HG03064 (cell line): ENCODE measurements at regions not wholly inside any gene's neighbourhood (a gene's known extent, or its start where the extent isn't known, plus 50 kb on each side); places are given as distances from the start of the nearest gene placed in this dataset.

Source experiments
- ATAC-seq: cut with Tn5 transposase; IDR thresholded peaks from one replicate; pipeline ENCODE4 v1.9.1; 2021; ENCODE audit warnings: low read depth; ENCODE audit not compliant: unreplicated experiment

- ATAC-seq = no peak
Measured at GRCh38 chr14:98997526-98998205, 274.3 kb downstream of the BCL11B start.

GRCh38 chr14:98999345-98999744 lies 272.7 kb downstream of the BCL11B start:
- ATAC-seq = no peak

GRCh38 chr14:98999901-99000300 lies 272.1 kb downstream of the BCL11B start:
- ATAC-seq = no peak

- ATAC-seq = no peak
Measured at GRCh38 chr14:99001241-99001640, 270.8 kb downstream of the BCL11B start.

- ATAC-seq = no peak
Measured at GRCh38 chr14:99003646-99004045, 268.4 kb downstream of the BCL11B start.

- no peak for ATAC-seq
Measured at GRCh38 chr14:99004112-99004511, 267.9 kb downstream of the BCL11B start.

GRCh38 chr14:99006276-99006675 lies 265.7 kb downstream of the BCL11B start:
- no peak for ATAC-seq

GRCh38 chr14:99007795-99008194 lies 264.2 kb downstream of the BCL11B start:
- no peak for ATAC-seq

- no peak for ATAC-seq
Measured at GRCh38 chr14:99009871-99010270, 262.1 kb downstream of the BCL11B start.

- no peak for ATAC-seq
Measured at GRCh38 chr14:99011385-99011784, 260.6 kb downstream of the BCL11B start.

GRCh38 chr14:99012703-99013102 lies 259.3 kb downstream of the BCL11B start:
- no peak for ATAC-seq

GRCh38 chr14:99015833-99016232 lies 256.2 kb downstream of the BCL11B start:
- no peak for ATAC-seq

GRCh38 chr14:99023371-99023770 lies 248.6 kb downstream of the BCL11B start:
- ATAC-seq = no peak

- no peak for ATAC-seq
Measured at GRCh38 chr14:99024926-99025325, 247.1 kb downstream of the BCL11B start.

- no peak for ATAC-seq
Measured at GRCh38 chr14:99025418-99025817, 246.6 kb downstream of the BCL11B start.

- ATAC-seq = no peak
Measured at GRCh38 chr14:99026471-99026870, 245.5 kb downstream of the BCL11B start.

- no peak for ATAC-seq
Measured at GRCh38 chr14:99028041-99028440, 244.0 kb downstream of the BCL11B start.

GRCh38 chr14:99028521-99028920 lies 243.5 kb downstream of the BCL11B start:
- no peak for ATAC-seq

GRCh38 chr14:99029145-99029915 lies 242.7 kb downstream of the BCL11B start:
- no peak for ATAC-seq

- no peak for ATAC-seq
Measured at GRCh38 chr14:99029916-99030305, 242.1 kb downstream of the BCL11B start.

- ATAC-seq = no peak
Measured at GRCh38 chr14:99030454-99030853, 241.5 kb downstream of the BCL11B start.

- ATAC-seq = no peak
Measured at GRCh38 chr14:99032759-99033158, 239.2 kb downstream of the BCL11B start.
